IMR-90 (cell line): ENCODE measurements at regions not wholly inside any gene's neighbourhood (a gene's known extent, or its start where the extent isn't known, plus 50 kb on each side); places are given as distances from the start of the nearest gene placed in this dataset.

Source experiments
- ATAC-seq: fragments of 200-7000 bp; cut with Tn5 transposase; 2 replicates; pipeline ENCODE4 v1.9.1; 2020; ENCODE audit warnings: low read depth, mild to moderate bottlenecking, moderate library complexity
- BruUV-seq: library from RNA; stranded (reverse); fragments of 400-500 nt; replicated peaks from 2 replicates; lab custom pipeline; 2021; lab: Mats Ljungman, UMichigan
- CTCF ChIA-PET: fragments of 300-600 bp; formaldehyde crosslinking; extraction: SDS; loops from one replicate; lab custom pipeline; 2021; ENCODE audit warnings: antibody characterized with exemption; lab: Yijun Ruan, JAX
- POLR2A ChIA-PET: fragments of 300-600 bp; sonication (Branson Sonifier 250); formaldehyde crosslinking; loops from one replicate; lab custom pipeline; 2022; ENCODE audit warnings: antibody characterized with exemption; ENCODE audit not compliant: unreplicated experiment; lab: Charles Lee
- DNase-seq: peaks from one replicate; pipeline ENCODE4 v3.0.0; 2013
- H2AFZ ChIP-seq: replicated peaks from 2 replicates; pipeline ENCODE3; 2013; ENCODE audit warnings: low read length, mild to moderate bottlenecking; ENCODE audit not compliant: poor library complexity
- H2AK5ac ChIP-seq: 2 replicates; pipeline ENCODE4 v1.6.1; 2013; ENCODE audit warnings: low read depth, low read length, inconsistent platforms
- H2AK9ac ChIP-seq: replicated peaks from 2 replicates; pipeline ENCODE3; 2013; ENCODE audit warnings: mild to moderate bottlenecking, low read depth, low read length, moderate library complexity; ENCODE audit not compliant: poor library complexity
- H2BK120ac ChIP-seq: 2 replicates; pipeline ENCODE4 v1.6.1; 2013; ENCODE audit warnings: low read depth, low read length, inconsistent platforms
- H2BK15ac ChIP-seq: 3 replicates; pipeline ENCODE4 v1.6.1; 2013; ENCODE audit warnings: low read depth, low read length, inconsistent platforms
- H2BK20ac ChIP-seq: 2 replicates; pipeline ENCODE4 v1.6.1; 2013; ENCODE audit warnings: low read depth, mild to moderate bottlenecking, inconsistent platforms, low read length, moderate library complexity
- H2BK5ac ChIP-seq: 2 replicates; pipeline ENCODE4 v1.6.1; 2013; ENCODE audit warnings: mild to moderate bottlenecking, low read depth, low read length, inconsistent platforms; ENCODE audit not compliant: poor library complexity, severe bottlenecking
- H3K14ac ChIP-seq: replicated peaks from 2 replicates; pipeline ENCODE4 v1.6.1; 2013; ENCODE audit warnings: low read depth, low read length, inconsistent platforms
- H3K18ac ChIP-seq: 2 replicates; pipeline ENCODE4 v1.6.1; 2013; ENCODE audit warnings: low read depth, low read length, control low read depth
- H3K23ac ChIP-seq: 2 replicates; pipeline ENCODE4 v1.6.1; 2013; ENCODE audit warnings: low read depth, low read length, inconsistent platforms
- H3K27ac ChIP-seq: 2 replicates; pipeline ENCODE4 v1.5.1; 2013; ENCODE audit warnings: mild to moderate bottlenecking, control low read depth, low read length; ENCODE audit not compliant: insufficient read depth
- H3K27me3 ChIP-seq: 2 replicates; pipeline ENCODE4 v1.6.1; 2013; ENCODE audit warnings: low read length; ENCODE audit not compliant: control insufficient read depth, insufficient read depth
- H3K36me3 ChIP-seq: 2 replicates; pipeline ENCODE4 v1.6.1; 2013; ENCODE audit warnings: low read length, mixed read lengths; ENCODE audit not compliant: control insufficient read depth, insufficient read depth
- H3K4ac ChIP-seq: 2 replicates; pipeline ENCODE4 v1.6.1; 2013; ENCODE audit warnings: low read depth, low read length, inconsistent platforms
- H3K4me1 ChIP-seq: 2 replicates; pipeline ENCODE4 v1.6.1; 2013; ENCODE audit warnings: low read length, mixed read lengths; ENCODE audit not compliant: control insufficient read depth, insufficient read depth
- H3K4me2 ChIP-seq: 2 replicates; pipeline ENCODE4 v1.6.1; 2013; ENCODE audit warnings: low read depth, mild to moderate bottlenecking, control low read depth, low read length, moderate library complexity
- H3K4me3 ChIP-seq: 2 replicates; pipeline ENCODE4 v1.5.1; 2013; ENCODE audit warnings: low read depth, mild to moderate bottlenecking, control low read depth, low read length, moderate library complexity; ENCODE audit not compliant: insufficient read depth
- H3K56ac ChIP-seq: 2 replicates; pipeline ENCODE4 v1.6.1; 2013; ENCODE audit warnings: low read length, inconsistent platforms; ENCODE audit not compliant: insufficient read depth; ENCODE audit errors: extremely low read depth
- H3K79me1 ChIP-seq, 2 experiments: 2 replicates each; pipeline ENCODE4 v1.6.1; 2013; ENCODE audit warnings: low read length in 2 of 2, inconsistent platforms in 1 of 2, low read depth in 1 of 2
- H3K9ac ChIP-seq: 2 replicates; pipeline ENCODE4 v1.6.1; 2013; ENCODE audit warnings: low read depth, low read length, control low read depth
- H3K9me1 ChIP-seq: 2 replicates; pipeline ENCODE4 v1.6.1; 2013; ENCODE audit warnings: low read length, inconsistent platforms; ENCODE audit not compliant: insufficient read depth
- H3K9me3 ChIP-seq: 2 replicates; pipeline ENCODE4 v1.6.1; 2013; ENCODE audit warnings: low read length; ENCODE audit not compliant: control insufficient read depth, insufficient read depth
- H4K20me1 ChIP-seq: 2 replicates; pipeline ENCODE4 v1.6.1; 2013; ENCODE audit warnings: low read length, inconsistent platforms; ENCODE audit not compliant: insufficient read depth
- H4K5ac ChIP-seq: 2 replicates; pipeline ENCODE4 v1.6.1; 2013; ENCODE audit warnings: mild to moderate bottlenecking, low read depth, low read length, control low read depth
- H4K8ac ChIP-seq, 2 experiments: 2 replicates each; pipeline ENCODE4 v1.6.1; 2013; ENCODE audit warnings: low read depth in 2 of 2, low read length in 2 of 2, control low read depth in 1 of 2, inconsistent platforms in 1 of 2
- H4K91ac ChIP-seq: 2 replicates; pipeline ENCODE4 v1.6.1; 2013; ENCODE audit warnings: low read depth, low read length, inconsistent platforms; ENCODE audit not compliant: insufficient read depth
- CEBPB ChIP-seq: IDR thresholded peaks from 2 replicates; pipeline ENCODE4 v1.6.1; 2012; ENCODE audit warnings: low read depth, low read length, improper control_type of control experiment
- CHD1 ChIP-seq: IDR thresholded peaks from 2 replicates; pipeline ENCODE4 v1.6.1; 2012; ENCODE audit warnings: low read depth, low read length, improper control_type of control experiment
- FOS ChIP-seq: fragments of 150-350 bp; IDR thresholded peaks from 2 replicates; pipeline ENCODE4 v1.6.1; 2016; ENCODE audit warnings: low read depth, low read length
- MXI1 ChIP-seq: IDR thresholded peaks from 2 replicates; pipeline ENCODE4 v1.6.1; 2012; ENCODE audit warnings: low read depth, mild to moderate bottlenecking, low read length, moderate library complexity, borderline replicate concordance
- NFE2L2 ChIP-seq: fragments of 150-350 bp; IDR thresholded peaks from 2 replicates; pipeline ENCODE4 v1.6.1; 2016; ENCODE audit warnings: low read depth, mild to moderate bottlenecking, low read length
- POLR2A ChIP-seq: IDR thresholded peaks from 2 replicates; pipeline ENCODE4 v1.6.1; 2012; ENCODE audit warnings: mild to moderate bottlenecking, low read depth, low read length
- RFX5 ChIP-seq: IDR thresholded peaks from 2 replicates; pipeline ENCODE4 v1.8.0; 2012; ENCODE audit warnings: low read depth, mild to moderate bottlenecking, low read length, moderate library complexity
- SMC3 ChIP-seq: fragments of 150-350 bp; IDR thresholded peaks from 2 replicates; pipeline ENCODE4 v1.6.1; 2016; ENCODE audit warnings: low read depth, mild to moderate bottlenecking, antibody characterized with exemption, low read length, moderate library complexity
- WGBS, 2 experiments: methylation state at CpG; one replicate each; pipeline versions ENCODE4 v1.1.5 to v1.1.7; 2013; ENCODE audit warnings: missing lambda C conversion rate in 2 of 2; ENCODE audit not compliant: insufficient read length in 1 of 2; ENCODE audit errors: extremely low coverage in 2 of 2; 5-methylcytosine and 5-hydroxymethylcytosine counted together
- dilution Hi-C: fragments of 300-500 bp; cut with HindIII; formaldehyde crosslinking; loops from one replicate; pipeline ENCODE4 v1.14.3; 2018; ENCODE audit warnings: low sequenced_read_pairs; ENCODE audit not compliant: unreplicated experiment
- in situ Hi-C: fragments of 300-500 bp; cut with MboI; formaldehyde crosslinking; loops from 3 replicates; pipeline ENCODE4 v1.14.3; 2019; ENCODE audit warnings: low sequenced_read_pairs, inconsistent platforms, mixed read lengths
- intact Hi-C: fragments of 100-400 bp; cut with micrococcal nuclease; formaldehyde crosslinking; loops from 2 replicates; pipeline ENCODE4 v1.10.0; 2022
- TF ChIP-seq, protein P1 (sequence below): fragments of 150-350 bp; IDR thresholded peaks from 2 replicates; pipeline ENCODE4 v1.6.1; 2017; ENCODE audit warnings: mild to moderate bottlenecking, antibody characterized with exemption, low read length, low read depth
- TF ChIP-seq, protein P2 (sequence below): fragments of 150-350 bp; IDR thresholded peaks from 2 replicates; pipeline ENCODE4 v1.6.1; 2016; ENCODE audit warnings: low read depth, mild to moderate bottlenecking, low read length, moderate library complexity, borderline replicate concordance

DNA sequence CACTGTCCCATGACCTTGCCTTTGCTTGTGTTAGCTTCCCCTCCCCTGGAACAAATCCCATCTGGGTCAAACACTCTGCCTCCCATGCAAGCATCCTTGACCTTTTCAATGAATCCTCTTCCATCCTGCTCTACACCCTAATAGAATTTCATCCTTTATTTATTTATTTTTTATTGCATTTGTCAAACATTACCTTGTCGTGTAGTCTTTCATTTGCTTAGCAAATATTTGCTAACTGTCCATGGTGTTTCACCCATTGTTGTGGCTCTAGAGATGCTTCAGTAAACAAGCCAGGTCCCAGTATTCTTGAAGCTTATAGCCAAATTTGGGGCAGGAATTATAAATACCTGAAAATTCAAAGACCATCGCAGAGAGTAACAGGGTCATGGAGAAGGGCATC, 51.0 kb upstream of the MRTFB start:
- Histone ChIP-seq H3K4ac (no peak overlapping the region), H3K14ac (no peak overlapping the region), H2BK120ac (no peak overlapping the region), H3K79me1 (no peaks in the 10 kb centered on the region), H3K4me2 (no peak overlapping the region), H3K9me1 (no peaks in the 10 kb centered on the region), H3K4me3 (no peak overlapping the region), H3K9ac (no peak overlapping the region), H3K36me3 (no peaks in the 10 kb centered on the region), H3K27me3 (peaks cover 5% of the 10 kb centered on the region), H3K23ac (no peak overlapping the region), H2BK15ac (no peak overlapping the region), H4K20me1 (no peaks in the 10 kb centered on the region), H3K9me3 (no peaks in the 10 kb centered on the region), H4K91ac (no peak overlapping the region), H2AK5ac (no peak overlapping the region), H4K5ac (no peak overlapping the region), H3K27ac (no peak overlapping the region), H3K56ac (no peak overlapping the region), H4K8ac (no peak overlapping the region), H3K18ac (no peak overlapping the region), H2BK20ac (no peak overlapping the region), H2AK9ac (no peak overlapping the region), H2AFZ (no peak overlapping the region), H3K4me1 (peaks cover 8% of the 10 kb centered on the region), H2BK5ac (no peak overlapping the region)
- ChIA-PET CTCF (interaction anchor here (0.8 to 1.3 kb wide), 2 partner anchors 10 to 166 kb away, joined by 3 to 4 read pairs; no protein-coding TSS in a partner anchor), POLR2A (no interaction called here)
- no peak for ATAC-seq
- dilution Hi-C loops (no loop called here), in situ Hi-C loops (no loop called here), intact Hi-C loops (no loop called here)
- no TSS peak for BruUV-seq
- TF ChIP-seq POLR2A (no peak), SMC3 (no peak), MXI1 (no peak), CEBPB (no peak), RFX5 (no peak), NFE2L2 (no peak), CHD1 (no peak), FOS (no peak)
- TF ChIP-seq, protein P1, sequence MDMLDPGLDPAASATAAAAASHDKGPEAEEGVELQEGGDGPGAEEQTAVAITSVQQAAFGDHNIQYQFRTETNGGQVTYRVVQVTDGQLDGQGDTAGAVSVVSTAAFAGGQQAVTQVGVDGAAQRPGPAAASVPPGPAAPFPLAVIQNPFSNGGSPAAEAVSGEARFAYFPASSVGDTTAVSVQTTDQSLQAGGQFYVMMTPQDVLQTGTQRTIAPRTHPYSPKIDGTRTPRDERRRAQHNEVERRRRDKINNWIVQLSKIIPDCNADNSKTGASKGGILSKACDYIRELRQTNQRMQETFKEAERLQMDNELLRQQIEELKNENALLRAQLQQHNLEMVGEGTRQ, result no peak
- TF ChIP-seq, protein P2, sequence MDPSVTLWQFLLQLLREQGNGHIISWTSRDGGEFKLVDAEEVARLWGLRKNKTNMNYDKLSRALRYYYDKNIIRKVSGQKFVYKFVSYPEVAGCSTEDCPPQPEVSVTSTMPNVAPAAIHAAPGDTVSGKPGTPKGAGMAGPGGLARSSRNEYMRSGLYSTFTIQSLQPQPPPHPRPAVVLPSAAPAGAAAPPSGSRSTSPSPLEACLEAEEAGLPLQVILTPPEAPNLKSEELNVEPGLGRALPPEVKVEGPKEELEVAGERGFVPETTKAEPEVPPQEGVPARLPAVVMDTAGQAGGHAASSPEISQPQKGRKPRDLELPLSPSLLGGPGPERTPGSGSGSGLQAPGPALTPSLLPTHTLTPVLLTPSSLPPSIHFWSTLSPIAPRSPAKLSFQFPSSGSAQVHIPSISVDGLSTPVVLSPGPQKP, result no peak
- WGBS, 2 experiments, result no CpG with 5 or more reads among the region's 2 CpGs
- DNase-seq, result no peak
